RPMI7951 (cell line): ENCODE measurements at regions not wholly inside any gene's neighbourhood (a gene's known extent, or its start where the extent isn't known, plus 50 kb on each side); places are given as distances from the start of the nearest gene placed in this dataset.
A peak's percentile ranks its signal among the peaks of the same experiment; 100 is the strongest.
"Not testable (repeated sequence)": the region's sequence is repeated elsewhere in the genome, so short reads cannot be mapped to it uniquely, and the experiment has no call there.

Experiments used
- DNase-seq: peaks from one replicate; pipeline ENCODE4 v3.0.0-alpha.2; 2012; ENCODE audit warnings: low read depth

GRCh38 chr19:21668072-21668773 lies 99.2 kb downstream of the ZNF100 start:
- DNase-seq = not testable (repeated sequence)

GRCh38 chr19:21655540-21656126 lies 111.7 kb downstream of the ZNF100 start:
- DNase-seq = no peak

- DNase-seq = not testable (repeated sequence)
Observed at GRCh38 chr19:21651478-21651877, 115.9 kb downstream of the ZNF100 start.

- no peak for DNase-seq
Observed at GRCh38 chr19:21638776-21639175, 128.6 kb downstream of the ZNF100 start.

- no peak for DNase-seq
Observed at GRCh38 chr19:21626924-21627697, 121.7 kb downstream of the ZNF429 start.

GRCh38 chr19:21626091-21626490 lies 120.7 kb downstream of the ZNF429 start:
- DNase-seq = no peak

GRCh38 chr19:21622920-21623319 lies 117.5 kb downstream of the ZNF429 start:
- DNase-seq = no peak

GRCh38 chr19:21621671-21622070 lies 116.3 kb downstream of the ZNF429 start:
- no peak for DNase-seq

GRCh38 chr19:21617740-21618339 lies 112.4 kb downstream of the ZNF429 start:
- DNase-seq = no peak

GRCh38 chr19:21614776-21615175 lies 109.4 kb downstream of the ZNF429 start:
- DNase-seq = not testable (repeated sequence)

GRCh38 chr19:21613201-21613600 lies 107.8 kb downstream of the ZNF429 start:
- DNase-seq = not testable (repeated sequence)

GRCh38 chr19:21612403-21612872 lies 107.0 kb downstream of the ZNF429 start:
- DNase-seq = no peak

GRCh38 chr19:21611659-21612402 lies 106.4 kb downstream of the ZNF429 start:
- no peak for DNase-seq

GRCh38 chr19:21610787-21611186 lies 105.4 kb downstream of the ZNF429 start:
- no peak for DNase-seq

GRCh38 chr19:21610341-21610740 lies 104.9 kb downstream of the ZNF429 start:
- no peak for DNase-seq

GRCh38 chr19:21608571-21608970 lies 103.2 kb downstream of the ZNF429 start:
- no peak for DNase-seq

GRCh38 chr19:21607449-21607848 lies 102.0 kb downstream of the ZNF429 start:
- no peak for DNase-seq

GRCh38 chr19:21607011-21607410 lies 101.6 kb downstream of the ZNF429 start:
- not testable (repeated sequence) for DNase-seq

GRCh38 chr19:21606326-21606725 lies 100.9 kb downstream of the ZNF429 start:
- DNase-seq = not testable (repeated sequence)

- peak; percentile 17 for DNase-seq
Observed at GRCh38 chr19:21604951-21605476, 99.6 kb downstream of the ZNF429 start.
